ENCODE measurements at regions not wholly inside any gene's neighbourhood (a gene's known extent, or its start where the extent isn't known, plus 50 kb on each side); places are given as distances from the start of the nearest gene placed in this dataset.

DNA sequence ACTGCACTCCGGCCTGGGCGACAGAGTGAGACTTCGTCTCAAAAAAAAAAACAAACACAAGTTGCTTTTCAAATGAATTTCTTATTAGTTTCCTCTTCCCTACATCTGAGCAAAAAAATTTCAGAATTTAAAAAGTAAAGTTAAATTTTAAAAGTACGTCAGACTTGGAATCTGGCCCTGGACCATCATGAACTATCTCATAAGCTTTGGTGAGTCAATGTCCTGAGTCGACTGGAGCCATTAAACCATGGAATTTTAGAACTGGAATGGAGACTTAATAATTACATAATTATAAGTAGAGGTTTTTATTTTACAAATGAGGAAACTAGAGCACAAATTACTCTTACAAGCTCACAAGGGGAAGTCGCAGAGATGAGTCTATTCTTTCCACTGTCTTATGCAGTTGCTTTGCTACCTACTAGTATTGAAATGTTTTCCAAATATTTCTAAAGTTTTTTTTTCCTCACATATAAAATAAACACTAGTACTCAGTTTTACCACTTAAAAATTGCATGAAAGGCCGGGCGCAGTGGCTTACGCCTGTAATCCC lies 98.0 kb upstream of the ZNF608 start:
- TF ChIP-seq, protein P1, sequence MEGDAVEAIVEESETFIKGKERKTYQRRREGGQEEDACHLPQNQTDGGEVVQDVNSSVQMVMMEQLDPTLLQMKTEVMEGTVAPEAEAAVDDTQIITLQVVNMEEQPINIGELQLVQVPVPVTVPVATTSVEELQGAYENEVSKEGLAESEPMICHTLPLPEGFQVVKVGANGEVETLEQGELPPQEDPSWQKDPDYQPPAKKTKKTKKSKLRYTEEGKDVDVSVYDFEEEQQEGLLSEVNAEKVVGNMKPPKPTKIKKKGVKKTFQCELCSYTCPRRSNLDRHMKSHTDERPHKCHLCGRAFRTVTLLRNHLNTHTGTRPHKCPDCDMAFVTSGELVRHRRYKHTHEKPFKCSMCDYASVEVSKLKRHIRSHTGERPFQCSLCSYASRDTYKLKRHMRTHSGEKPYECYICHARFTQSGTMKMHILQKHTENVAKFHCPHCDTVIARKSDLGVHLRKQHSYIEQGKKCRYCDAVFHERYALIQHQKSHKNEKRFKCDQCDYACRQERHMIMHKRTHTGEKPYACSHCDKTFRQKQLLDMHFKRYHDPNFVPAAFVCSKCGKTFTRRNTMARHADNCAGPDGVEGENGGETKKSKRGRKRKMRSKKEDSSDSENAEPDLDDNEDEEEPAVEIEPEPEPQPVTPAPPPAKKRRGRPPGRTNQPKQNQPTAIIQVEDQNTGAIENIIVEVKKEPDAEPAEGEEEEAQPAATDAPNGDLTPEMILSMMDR (IDR thresholded peaks at IDR 0.05) = no peak
- no peak for TF ChIP-seq EP300 (IDR thresholded peaks at IDR 0.05)

Measured in tibial nerve (tissue), 4 donors.